GM13977 (cell line): ENCODE measurements at regions not wholly inside any gene's neighbourhood (a gene's known extent, or its start where the extent isn't known, plus 50 kb on each side); places are given as distances from the start of the nearest gene placed in this dataset.

Experiments
- DNase-seq: peaks from one replicate; pipeline ENCODE4 v3.0.0; 2012; ENCODE audit warnings: low spot score
- in situ Hi-C: fragments of 300-500 bp; cut with MboI; formaldehyde crosslinking; loops from one replicate; pipeline ENCODE4 v1.12.0; 2022; ENCODE audit warnings: low sequenced_read_pairs, low pct_unique_long_range_greater_than_20kb, mixed read lengths, inconsistent platforms; ENCODE audit not compliant: unreplicated experiment
- TF ChIP-seq, protein P1 (sequence below): IDR thresholded peaks from 2 replicates; pipeline ENCODE4 v1.5.1; 2012; ENCODE audit warnings: mild to moderate bottlenecking, control low read depth; ENCODE audit not compliant: insufficient read depth; ENCODE audit errors: extremely low read depth, missing control alignments

GRCh38 chr3:102761766-102762165, 327.0 kb downstream of the ZPLD1 start:
- no peak for DNase-seq
- TF ChIP-seq, protein P1, sequence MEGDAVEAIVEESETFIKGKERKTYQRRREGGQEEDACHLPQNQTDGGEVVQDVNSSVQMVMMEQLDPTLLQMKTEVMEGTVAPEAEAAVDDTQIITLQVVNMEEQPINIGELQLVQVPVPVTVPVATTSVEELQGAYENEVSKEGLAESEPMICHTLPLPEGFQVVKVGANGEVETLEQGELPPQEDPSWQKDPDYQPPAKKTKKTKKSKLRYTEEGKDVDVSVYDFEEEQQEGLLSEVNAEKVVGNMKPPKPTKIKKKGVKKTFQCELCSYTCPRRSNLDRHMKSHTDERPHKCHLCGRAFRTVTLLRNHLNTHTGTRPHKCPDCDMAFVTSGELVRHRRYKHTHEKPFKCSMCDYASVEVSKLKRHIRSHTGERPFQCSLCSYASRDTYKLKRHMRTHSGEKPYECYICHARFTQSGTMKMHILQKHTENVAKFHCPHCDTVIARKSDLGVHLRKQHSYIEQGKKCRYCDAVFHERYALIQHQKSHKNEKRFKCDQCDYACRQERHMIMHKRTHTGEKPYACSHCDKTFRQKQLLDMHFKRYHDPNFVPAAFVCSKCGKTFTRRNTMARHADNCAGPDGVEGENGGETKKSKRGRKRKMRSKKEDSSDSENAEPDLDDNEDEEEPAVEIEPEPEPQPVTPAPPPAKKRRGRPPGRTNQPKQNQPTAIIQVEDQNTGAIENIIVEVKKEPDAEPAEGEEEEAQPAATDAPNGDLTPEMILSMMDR, result no peak
- in situ Hi-C loops, result no loop called here

DNA sequence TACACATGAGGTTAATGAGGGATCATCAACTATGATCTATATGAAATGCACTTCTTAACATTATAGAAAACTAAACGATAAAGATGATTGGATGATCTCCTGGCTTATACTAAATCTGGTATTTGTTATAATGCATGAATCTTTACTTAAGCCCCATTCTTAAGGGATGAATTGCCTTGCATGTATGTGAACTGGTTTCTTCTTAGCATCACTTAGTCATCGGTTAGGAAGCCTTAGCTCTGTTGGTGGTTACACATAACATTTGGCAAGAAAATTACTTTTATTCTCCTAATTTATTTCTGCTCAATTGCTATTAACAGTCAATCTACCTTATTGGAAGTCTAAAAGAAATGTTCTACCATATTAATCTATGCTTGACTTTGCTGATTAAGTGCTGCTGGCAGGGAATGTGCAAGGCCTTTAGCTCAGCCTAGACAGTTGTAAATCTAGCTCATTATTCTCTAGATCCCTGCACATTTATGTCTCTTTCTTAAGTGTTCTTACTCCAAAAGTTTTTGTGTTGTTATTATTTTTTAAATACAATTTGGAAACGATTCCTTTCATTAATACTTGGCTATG, 356.0 kb downstream of the ZPLD1 start:
- DNase-seq, result no peak
- TF ChIP-seq, protein P1, result no peak
- in situ Hi-C loops, result no loop called here

- no peak for DNase-seq
- TF ChIP-seq, protein P1, result no peak
- in situ Hi-C loops, result no loop called here
Observed at GRCh38 chr3:102791641-102792589, 357.1 kb downstream of the ZPLD1 start.

DNA sequence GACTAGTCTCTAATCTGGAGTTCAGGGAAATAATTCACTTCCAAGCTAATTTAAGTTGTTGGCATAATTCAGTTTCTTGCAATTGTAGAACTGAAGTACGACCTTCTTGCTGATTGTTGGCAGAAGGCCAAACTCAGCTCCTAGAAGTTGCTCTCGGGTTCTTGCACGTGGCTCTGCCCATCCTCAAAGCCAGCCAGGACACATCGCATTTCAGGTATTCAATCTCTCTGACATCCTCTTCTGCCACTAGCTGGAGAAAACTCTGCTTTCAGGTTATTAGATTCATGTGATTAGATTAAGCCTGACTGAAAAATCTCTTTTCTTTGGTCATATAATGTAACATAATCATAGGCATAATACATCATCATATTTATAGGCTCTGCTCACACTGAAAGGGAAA, 362.0 kb downstream of the ZPLD1 start:
- in situ Hi-C loops, result no loop called here
- DNase-seq, result no peak
- TF ChIP-seq, protein P1, result no peak

GRCh38 chr3:102802819-102803420, 368.1 kb downstream of the ZPLD1 start:
- TF ChIP-seq, protein P1, result no peak
- in situ Hi-C loops, result no loop called here

GRCh38 chr3:102810937-102811336, 376.1 kb downstream of the ZPLD1 start:
- in situ Hi-C loops, result no loop called here
- TF ChIP-seq, protein P1, result no peak
- DNase-seq, result no peak

More at GRCh38 chr3:102802819-102803420, 368.1 kb downstream of the ZPLD1 start:
- DNase-seq, result no peak
